LNCAP (cell line): ENCODE measurements at regions not wholly inside any gene's neighbourhood (a gene's known extent, or its start where the extent isn't known, plus 50 kb on each side); places are given as distances from the start of the nearest gene placed in this dataset.

Experiments used
- CTCF ChIP-seq: fragments of 450-650 bp; IDR thresholded peaks from 2 replicates; pipeline ENCODE4 v1.5.1; 2017; ENCODE audit warnings: mild to moderate bottlenecking

GRCh38 chr3:103791786-103792515 lies 1357.1 kb downstream of the ZPLD1 start:
- TF ChIP-seq CTCF = no peak

GRCh38 chr3:103794656-103795055 lies 1359.8 kb downstream of the ZPLD1 start:
- TF ChIP-seq CTCF = peak; percentile 42; the same call in 1 of the 2 replicates

GRCh38 chr3:103796068-103796467 lies 1361.3 kb downstream of the ZPLD1 start:
- no peak for TF ChIP-seq CTCF

GRCh38 chr3:103803787-103804186 lies 1369.0 kb downstream of the ZPLD1 start:
- no peak for TF ChIP-seq CTCF

GRCh38 chr3:103810167-103810566 lies 1375.4 kb downstream of the ZPLD1 start:
- TF ChIP-seq CTCF = no peak

GRCh38 chr3:103813955-103814354 lies 1379.1 kb downstream of the ZPLD1 start:
- TF ChIP-seq CTCF = no peak

GRCh38 chr3:103818398-103818797 lies 1383.6 kb downstream of the ZPLD1 start:
- no peak for TF ChIP-seq CTCF

GRCh38 chr3:103818800-103819199 lies 1384.0 kb downstream of the ZPLD1 start:
- TF ChIP-seq CTCF = no peak
